ENCODE measurements at regions not wholly inside any gene's neighbourhood (a gene's known extent, or its start where the extent isn't known, plus 50 kb on each side); places are given as distances from the start of the nearest gene placed in this dataset.

GRCh38 chr2:239805043-239805329 lies 220.2 kb downstream of the NDUFA10 start:
- Histone ChIP-seq H3K9ac (ENCODE audit: insufficient read depth in 1 of 2, low read depth in 2 of 2, low read length in 2 of 2) (no peak overlapping the region), H3K79me2 (ENCODE audit: control insufficient read depth, insufficient read depth, low read length) (no peaks in the 10 kb centered on the region), H2AFZ (ENCODE audit: low read depth, low read length) (no peak overlapping the region), H3K27ac (ENCODE audit: extremely low read depth, low read depth, low read length) (no peak overlapping the region), H3K36me3 (ENCODE audit: control insufficient read depth, insufficient read depth, low read length) (no peaks in the 10 kb centered on the region), H4K20me1 (replicated peaks; ENCODE audit: control insufficient read depth, insufficient read depth, low read length) (no peaks in the 10 kb centered on the region), H3K4me1 (replicated peaks in 1 of 2; ENCODE audit: control insufficient read depth in 2 of 2, insufficient read depth in 2 of 2, low read length in 2 of 2) (no peaks in the 10 kb centered on the region), H3K9me3 (replicated peaks; ENCODE audit: control insufficient read depth, insufficient read depth, low read depth, low read length) (no peaks in the 10 kb centered on the region), H3K4me3 (no peak overlapping the region), H3K27me3 (ENCODE audit: control insufficient read depth in 2 of 2, insufficient read depth in 2 of 2, low read length in 2 of 2) (peaks cover 4 to 59% of the 10 kb centered on the region in 2 experiments; a peak in 3 of 5 replicates), H3K4me2 (ENCODE audit: insufficient read depth, low read length) (no peak overlapping the region), H3K9me1 (ENCODE audit: control insufficient read depth, insufficient read depth, low read length) (no peaks in the 10 kb centered on the region)
- intact Hi-C loops (cut with micrococcal nuclease) (no loop called here), in situ Hi-C loops (cut with MboI) (no loop called here)
- ChIA-PET CTCF (ENCODE audit: low intra/inter-chr PET ratio) (no interaction called here), POLR2A (interaction anchor here (0.6 kb wide), 1 partner anchor 18 kb away, joined by 3 read pairs; no protein-coding TSS in a partner anchor)
- BruUV-seq (replicated peaks) = no TSS peak
- FAIRE-seq (no peak), ATAC-seq (no peak), DNase-seq (ENCODE audit: extremely low read depth in 1 of 4, low spot score in 3 of 4) (no peak)
- 0% methylated on average over 10 of the region's 12 CpGs for WGBS (ENCODE audit: insufficient coverage, low coverage, missing lambda C conversion rate)
- TF ChIP-seq CCNT2 (IDR thresholded peaks at IDR 0.05; ENCODE audit: borderline replicate concordance, extremely low read depth, insufficient read length, low read depth, low read length) (no peak), ZNF79 (CRISPR knock-in tag; IDR thresholded peaks at IDR 0.05; ENCODE audit: low read depth) (no peak), ZNF445 (CRISPR knock-in tag; IDR thresholded peaks at IDR 0.05; ENCODE audit: low read depth) (no peak), ARID2 (IDR thresholded peaks at IDR 0.05) (no peak), TFAM (CRISPR knock-in tag; conservative IDR thresholded peaks at IDR 0.05) (no peak), NCOR1 (IDR thresholded peaks at IDR 0.05) (no peak), ZNF561 (CRISPR knock-in tag; conservative IDR thresholded peaks at IDR 0.05) (no peak), HDAC2 (IDR thresholded peaks at IDR 0.05) (no peak), CSDE1 (IDR thresholded peaks at IDR 0.05) (no peak), SRF (CRISPR knock-in tag; IDR thresholded peaks at IDR 0.05) (no peak), ARID3A (IDR thresholded peaks at IDR 0.05; ENCODE audit: borderline replicate concordance, low read depth, low read length) (no peak), ADNP (tag; IDR thresholded peaks at IDR 0.05) (no peak), POLR3G (IDR thresholded peaks at IDR 0.05; ENCODE audit: extremely low read depth, insufficient read length, insufficient replicate concordance) (no peak), TBP (optimal IDR thresholded peaks at IDR 0.05; ENCODE audit: low read depth, low read length) (no peak), SUPT5H (IDR thresholded peaks at IDR 0.05) (no peak), SNRNP70 (optimal IDR thresholded peaks at IDR 0.05; ENCODE audit: low read depth, low read length) (no peak), CREM (IDR thresholded peaks at IDR 0.05; ENCODE audit: low read depth) (no peak)
